AG10803 (cell line): ENCODE measurements at regions not wholly inside any gene's neighbourhood (a gene's known extent, or its start where the extent isn't known, plus 50 kb on each side); places are given as distances from the start of the nearest gene placed in this dataset.

Experiments used
- DNase-seq: peaks from one replicate; pipeline ENCODE4 v3.0.0; 2010; ENCODE audit warnings: low read depth
- H3K4me3 ChIP-seq: 2 replicates; pipeline ENCODE4 v1.5.1; 2011; ENCODE audit warnings: mild to moderate bottlenecking, low read length, control low read depth
- CTCF ChIP-seq: conservative IDR thresholded peaks from 2 replicates; pipeline ENCODE4 v1.5.1; 2011; ENCODE audit warnings: mild to moderate bottlenecking, low read length, control low read depth, inconsistent platforms

DNA sequence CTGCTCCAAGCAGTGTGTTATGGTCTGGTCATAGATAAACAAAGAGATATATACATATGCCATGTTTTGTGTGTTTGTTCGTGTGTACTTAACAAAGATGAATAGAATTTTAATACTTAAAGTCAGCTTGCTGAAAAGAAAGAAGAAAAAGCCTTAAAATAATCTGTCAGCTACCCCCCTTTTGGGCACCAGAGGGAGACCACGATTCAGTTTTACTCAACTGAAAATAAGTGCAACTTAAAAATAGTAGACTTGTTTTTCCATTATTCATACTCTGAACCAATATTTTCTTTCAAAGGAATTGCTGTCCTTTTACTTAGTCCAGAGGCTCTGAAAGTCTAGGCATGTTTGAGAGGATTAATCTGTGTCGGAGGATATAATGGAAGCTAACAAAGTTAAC lies 181.7 kb upstream of the AGTR2 start:
- TF ChIP-seq CTCF: no peak
- H3K4me3 ChIP-seq: no peak overlapping the region
- no peak for DNase-seq

DNA sequence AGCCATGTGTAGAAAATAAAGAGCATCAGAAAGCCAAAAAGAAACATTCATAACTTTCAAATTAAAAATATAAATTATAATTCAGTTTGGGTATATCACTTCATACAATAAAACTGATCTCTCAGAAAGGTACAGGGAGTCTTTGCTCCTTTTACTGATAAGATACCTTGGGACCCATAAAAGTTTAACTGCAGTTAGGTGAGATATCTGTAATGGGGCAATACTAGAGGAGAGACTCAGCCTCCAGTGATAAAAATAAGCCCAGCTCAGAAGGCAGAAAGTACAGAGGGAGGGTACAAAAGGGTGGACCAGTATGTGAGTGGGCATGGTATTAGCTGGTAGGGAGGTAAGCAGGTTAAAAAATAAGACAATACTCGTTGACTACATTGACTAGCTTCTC lies 180.9 kb upstream of the AGTR2 start:
- no peak overlapping the region for H3K4me3 ChIP-seq
- TF ChIP-seq CTCF: no peak
- DNase-seq: no peak

DNA sequence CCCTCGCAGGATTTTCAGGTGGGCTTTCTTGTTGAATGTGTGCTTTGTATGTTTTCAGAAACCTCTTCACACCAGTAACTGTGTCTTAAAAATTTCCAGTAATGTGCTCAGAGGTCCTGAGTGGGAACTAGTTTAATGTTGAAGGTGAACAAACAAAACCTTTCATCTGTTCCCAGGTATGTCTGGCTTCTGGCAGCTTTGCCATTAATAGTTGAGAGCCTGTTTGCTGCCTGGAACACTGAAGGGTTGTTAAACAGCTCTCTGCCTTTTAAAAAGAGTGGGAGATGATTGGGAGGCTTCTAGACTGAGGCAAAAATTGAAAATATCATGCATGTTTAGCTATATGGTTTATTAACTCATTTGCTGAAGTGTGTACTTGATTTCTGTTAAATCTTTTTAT lies 161.2 kb upstream of the AGTR2 start:
- DNase-seq: no peak
- no peak for TF ChIP-seq CTCF
- H3K4me3 ChIP-seq: no peak overlapping the region

GRCh38 chrX:116009861-116010710 lies 160.5 kb upstream of the AGTR2 start:
- no peak for TF ChIP-seq CTCF
- H3K4me3 ChIP-seq: no peak overlapping the region
- no peak for DNase-seq

GRCh38 chrX:116010939-116011338 lies 159.6 kb upstream of the AGTR2 start:
- no peak for DNase-seq
- no peak for TF ChIP-seq CTCF

GRCh38 chrX:116031331-116031730 lies 139.2 kb upstream of the AGTR2 start:
- no peak overlapping the region for H3K4me3 ChIP-seq
- no peak for DNase-seq
- no peak for TF ChIP-seq CTCF

More at GRCh38 chrX:116010939-116011338, 159.6 kb upstream of the AGTR2 start:
- H3K4me3 ChIP-seq: no peak overlapping the region
